ENCODE measurements at regions not wholly inside any gene's neighbourhood (a gene's known extent, or its start where the extent isn't known, plus 50 kb on each side); places are given as distances from the start of the nearest gene placed in this dataset.
A peak's percentile ranks its signal among the peaks of the same experiment; 100 is the strongest.

- no peak for TF ChIP-seq CTCF (IDR thresholded peaks at IDR 0.05; ENCODE audit: insufficient read depth, missing control alignments)
- FAIRE-seq, result no peak
- DNase-seq (ENCODE audit: insufficient read length, low spot score), result no peak
These were observed 194.8 kb downstream of the ATG4C start for GRCh38 chr1:62978741-62979140.

DNA sequence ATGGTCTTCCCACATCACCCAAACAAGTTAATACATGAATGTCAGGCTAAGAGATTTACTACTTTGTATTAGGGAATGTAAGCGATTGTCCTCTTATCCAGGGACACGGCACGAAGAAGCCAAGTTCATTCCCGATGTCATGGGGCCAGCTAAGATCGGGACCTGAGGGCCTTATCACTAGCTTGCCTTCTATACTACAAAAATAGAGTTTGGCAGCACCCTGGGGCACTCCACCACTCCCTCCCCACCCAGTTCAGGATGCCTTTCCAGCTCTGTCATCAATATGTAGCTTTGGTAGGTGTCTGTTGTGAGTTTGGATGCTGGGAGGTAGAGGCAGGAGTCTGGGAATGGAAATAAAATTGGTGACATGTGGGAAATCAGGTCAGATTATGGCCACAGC, 197.5 kb downstream of the ATG4C start:
- FAIRE-seq, result no peak

DNA sequence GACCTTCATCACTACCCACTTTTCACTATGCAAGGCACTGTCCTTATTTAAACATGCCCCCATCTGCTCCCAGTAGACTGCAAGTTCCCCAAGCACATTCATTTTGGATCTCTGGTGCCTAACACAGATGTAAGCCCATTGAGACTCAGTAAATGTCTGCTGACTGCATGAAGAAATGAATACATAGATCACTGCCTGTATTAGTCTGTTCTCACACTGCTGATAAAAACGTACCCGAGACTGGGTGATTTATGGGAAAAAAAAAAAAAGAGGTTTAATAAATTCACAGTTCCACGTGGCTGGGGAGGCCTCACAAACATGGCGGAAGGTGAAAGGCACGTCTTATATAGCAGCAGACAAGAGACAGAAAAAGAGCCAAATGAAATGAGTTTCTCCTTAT, 204.9 kb downstream of the ATG4C start:
- FAIRE-seq (no peak), DNase-seq (ENCODE audit: insufficient read length, low spot score) (no peak)
- TF ChIP-seq CTCF (IDR thresholded peaks at IDR 0.05; ENCODE audit: insufficient read depth, missing control alignments), result no peak

More for the DNA sequence above, 197.5 kb downstream of the ATG4C start:
- DNase-seq (ENCODE audit: insufficient read length, low spot score), result no peak
- no peak for TF ChIP-seq CTCF (IDR thresholded peaks at IDR 0.05; ENCODE audit: insufficient read depth, missing control alignments)

DNA sequence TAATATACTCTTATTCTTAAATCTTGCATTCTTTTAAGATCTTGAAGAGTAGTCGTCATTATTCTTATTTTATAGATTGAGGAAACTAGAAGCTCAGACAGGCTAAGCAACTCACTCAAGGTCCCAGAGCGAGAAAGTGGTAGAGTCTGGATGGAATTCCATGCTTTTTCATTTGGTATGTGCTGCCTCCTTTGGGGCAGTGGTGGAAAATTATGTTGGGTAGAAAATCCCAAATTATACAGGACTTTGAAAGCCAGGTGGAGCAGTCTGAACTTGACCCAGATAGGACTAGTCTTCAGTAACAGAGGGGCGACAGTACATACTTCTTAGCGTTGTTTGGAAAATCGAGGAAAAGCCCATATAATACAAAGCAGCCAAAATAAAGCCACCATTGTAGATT, 205.6 kb downstream of the ATG4C start:
- TF ChIP-seq CTCF (IDR thresholded peaks at IDR 0.05; ENCODE audit: insufficient read depth, missing control alignments), result peak; percentile 33
- FAIRE-seq (no peak), DNase-seq (ENCODE audit: insufficient read length, low spot score) (no peak)

DNA sequence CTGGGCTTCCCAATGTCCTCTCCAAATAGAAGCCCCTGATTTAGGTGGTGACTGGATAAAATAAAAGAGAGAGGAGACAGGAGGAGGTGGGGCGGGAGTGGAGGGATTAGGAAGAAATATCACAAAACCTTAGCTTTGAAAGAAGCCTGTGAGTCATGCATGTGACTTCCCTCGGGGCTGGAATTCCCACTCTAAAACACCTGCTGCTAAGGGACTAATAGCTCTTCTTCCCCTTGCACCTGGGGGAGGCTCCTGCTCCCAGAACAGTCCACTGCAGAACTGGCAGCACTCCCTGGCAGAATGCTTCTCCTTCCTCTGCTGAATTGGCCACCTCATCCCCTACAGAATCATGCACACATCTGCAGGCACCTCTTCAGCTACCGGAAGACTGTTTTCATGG, 207.2 kb downstream of the ATG4C start:
- DNase-seq (ENCODE audit: insufficient read length, low spot score), result no peak
- TF ChIP-seq CTCF (IDR thresholded peaks at IDR 0.05; ENCODE audit: insufficient read depth, missing control alignments), result no peak
- FAIRE-seq, result no peak

GRCh38 chr1:62993844-62994243, 209.9 kb downstream of the ATG4C start:
- no peak for DNase-seq (ENCODE audit: insufficient read length, low spot score)
- FAIRE-seq, result no peak
- TF ChIP-seq CTCF (IDR thresholded peaks at IDR 0.05; ENCODE audit: insufficient read depth, missing control alignments), result no peak

GRCh38 chr1:62995173-62995572, 211.2 kb downstream of the ATG4C start:
- DNase-seq (ENCODE audit: insufficient read length, low spot score) (no peak), FAIRE-seq (no peak)
- no peak for TF ChIP-seq CTCF (IDR thresholded peaks at IDR 0.05; ENCODE audit: insufficient read depth, missing control alignments)

Data from D721Med (cell line).